ENCODE measurements at regions not wholly inside any gene's neighbourhood (a gene's known extent, or its start where the extent isn't known, plus 50 kb on each side); places are given as distances from the start of the nearest gene placed in this dataset.

- intact Hi-C loops (cut with micrococcal nuclease) = no loop called here
- ChIA-PET POLR2A (no interaction called here), CTCF (no interaction called here), RAD21 (ENCODE audit: low non-redundant PET in 1 of 2, low total read pairs in 2 of 2, uncharacterized antibody in 2 of 2, unreplicated experiment in 2 of 2) (no interaction called here)
- Histone ChIP-seq H4K20me1 (ENCODE audit: insufficient read depth) (no peaks in the 10 kb centered on the region), H3K36me3 (ENCODE audit: control insufficient read depth in 1 of 2, insufficient read depth in 2 of 2, low read length in 2 of 2) (no peaks in the 10 kb centered on the region), H3K79me2 (ENCODE audit: insufficient read depth, low read length) (no peaks in the 10 kb centered on the region), H3K27me3 (ENCODE audit: insufficient read depth, low read length) (no peaks in the 10 kb centered on the region), H2AFZ (ENCODE audit: low read depth, low read length, poor library complexity, severe bottlenecking) (no peak overlapping the region), H3K4me3 (replicated peaks in 1 of 2; ENCODE audit: low read depth in 1 of 2, low read length in 2 of 2) (no peak overlapping the region), H3K27ac (ENCODE audit: low read depth, low read length) (no peak overlapping the region), H3K4me2 (ENCODE audit: low read length) (no peak overlapping the region), H3K9me3 (ENCODE audit: control insufficient read depth in 1 of 2, insufficient read depth in 1 of 2, low read depth in 1 of 2, low read length in 2 of 2) (peaks cover 43 to 48% of the 10 kb centered on the region in 2 experiments; a peak in 3 of 4 replicates), H3K9me2 (ENCODE audit: insufficient read depth) (no peaks in the 10 kb centered on the region), H3K4me1 (ENCODE audit: control insufficient read depth in 1 of 2, insufficient read depth in 2 of 2, low read length in 2 of 2) (no peaks in the 10 kb centered on the region), H3K9ac (ENCODE audit: low read length) (no peak overlapping the region)
- ATAC-seq (no peak), DNase-seq (ENCODE audit: low read depth, low spot score) (no peak)
- no peak for TF ChIP-seq ZBTB33 (IDR thresholded peaks at IDR 0.05; ENCODE audit: extremely low read depth, insufficient replicate concordance, low read length)
- TF ChIP-seq FOSL1 (IDR thresholded peaks at IDR 0.05; ENCODE audit: low read depth) = no peak
- TF ChIP-seq SIN3A (IDR thresholded peaks at IDR 0.05; ENCODE audit: low read depth) = no peak
- TF ChIP-seq MAX (IDR thresholded peaks at IDR 0.05) = no peak
- no peak for TF ChIP-seq CTCF (IDR thresholded peaks at IDR 0.05 in 2 of 3, conservative IDR thresholded peaks at IDR 0.05 in 1 of 3; ENCODE audit: borderline replicate concordance in 1 of 3, insufficient read depth in 1 of 3, low read depth in 2 of 3, low read length in 2 of 3)
- no peak for TF ChIP-seq CBX3 (IDR thresholded peaks at IDR 0.05; ENCODE audit: low read depth)
- BruUV-seq (replicated peaks) = no TSS peak
Measured at GRCh38 chr10:108840944-108841343, 1082.4 kb downstream of the XPNPEP1 start.

Measured in HCT116 (cell line).